ENCODE measurements at regions not wholly inside any gene's neighbourhood (a gene's known extent, or its start where the extent isn't known, plus 50 kb on each side); places are given as distances from the start of the nearest gene placed in this dataset.

DNA sequence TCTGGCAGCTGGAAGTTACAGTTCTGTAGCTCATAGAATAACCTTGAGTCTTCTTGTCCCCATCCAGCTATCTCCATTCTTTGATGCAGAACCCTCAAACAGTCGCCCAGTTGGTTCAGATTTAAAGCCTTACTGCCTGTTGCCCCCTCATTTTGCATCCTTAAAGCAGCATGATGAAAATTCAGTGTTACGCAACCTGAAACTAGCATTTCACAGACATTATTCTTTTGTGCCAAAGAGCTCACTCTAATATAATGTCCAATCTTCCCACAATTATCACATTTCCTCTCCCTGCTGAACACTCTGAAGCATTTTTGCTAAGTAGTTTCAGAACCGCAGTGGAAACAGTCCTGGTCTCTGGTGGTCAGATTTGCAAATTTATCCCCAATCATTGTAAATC is 318.0 kb downstream of the PSAT1 start:
- no peak for TF ChIP-seq CTCF (IDR thresholded peaks at IDR 0.05)
- no peak for TF ChIP-seq EZH2 (IDR thresholded peaks at IDR 0.05)
- TF ChIP-seq EZH2phosphoT487 (IDR thresholded peaks at IDR 0.05), result no peak
